ACHN (cell line): ENCODE measurements at regions not wholly inside any gene's neighbourhood (a gene's known extent, or its start where the extent isn't known, plus 50 kb on each side); places are given as distances from the start of the nearest gene placed in this dataset.
"Not testable (repeated sequence)": the region's sequence is repeated elsewhere in the genome, so short reads cannot be mapped to it uniquely, and the experiment has no call there.

Experiments
- DNase-seq: peaks from one replicate; pipeline ENCODE4 v3.0.0-alpha.2; 2015
- in situ Hi-C: cut with HindIII; loops from 2 replicates; pipeline ENCODE4 v1.10.0; 2017; ENCODE audit warnings: low sequenced_read_pairs, low pct_ligation_motif_present, low pct_unique_long_range_greater_than_20kb

DNA sequence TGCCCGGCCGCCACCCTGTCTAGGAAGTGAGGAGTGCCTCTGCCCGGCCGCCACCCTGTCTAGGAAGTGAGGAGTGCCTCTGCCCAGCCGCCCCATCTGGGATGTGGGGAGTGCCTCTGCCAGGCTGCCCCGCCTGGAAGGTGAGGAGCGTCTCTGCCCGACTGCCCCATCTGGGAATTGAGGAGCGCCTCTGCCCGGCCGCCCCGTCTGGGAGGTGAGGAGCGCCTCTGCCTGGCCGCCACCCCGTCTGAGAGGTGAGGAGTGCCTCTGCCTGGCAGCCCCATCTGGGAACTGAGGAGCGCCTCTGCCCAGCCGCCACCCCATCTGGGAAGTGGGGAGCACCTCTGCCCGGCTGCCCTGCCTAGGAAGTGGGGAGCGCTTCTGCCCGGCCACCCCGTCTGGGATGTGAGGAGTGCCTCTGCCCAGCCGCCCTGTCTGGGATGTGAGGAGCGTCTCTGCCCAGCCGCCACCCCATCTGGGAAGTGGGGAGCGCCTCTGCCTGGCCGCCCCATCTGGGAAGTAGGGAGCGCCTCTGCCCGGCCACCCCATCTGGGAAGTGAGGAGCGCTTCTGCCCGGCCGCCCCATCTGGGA lies 91.1 kb upstream of the ZNF519 start:
- in situ Hi-C loops, DNase-seq: not testable (repeated sequence)

GRCh38 chr18:14222354-14223221 lies 90.4 kb upstream of the ZNF519 start:
- in situ Hi-C loops, DNase-seq: not testable (repeated sequence)

DNA sequence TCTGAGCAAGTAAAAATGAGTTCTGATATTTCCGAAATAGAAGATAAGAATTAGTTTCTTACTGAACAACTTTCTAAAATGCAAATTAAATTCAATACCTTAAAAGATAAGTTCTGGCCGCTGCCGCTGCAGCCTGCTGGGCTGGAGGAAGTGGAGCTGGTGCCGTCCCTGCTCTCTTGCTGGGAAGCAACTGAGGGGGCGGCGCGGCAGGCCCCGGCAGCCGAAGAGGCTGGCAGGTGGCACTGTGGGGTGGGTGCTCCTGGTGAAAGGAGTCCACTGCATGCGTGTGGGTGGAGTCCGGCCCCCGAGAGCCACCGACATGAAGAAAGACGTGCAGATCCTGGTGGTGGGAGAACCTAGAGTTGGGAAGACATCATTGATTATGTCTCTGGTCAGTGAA lies 89.5 kb upstream of the ZNF519 start:
- in situ Hi-C loops: no loop called here
- DNase-seq: no peak

- DNase-seq, in situ Hi-C loops: not testable (repeated sequence)
Measured at GRCh38 chr18:14215952-14216351, 83.7 kb upstream of the ZNF519 start.

DNA sequence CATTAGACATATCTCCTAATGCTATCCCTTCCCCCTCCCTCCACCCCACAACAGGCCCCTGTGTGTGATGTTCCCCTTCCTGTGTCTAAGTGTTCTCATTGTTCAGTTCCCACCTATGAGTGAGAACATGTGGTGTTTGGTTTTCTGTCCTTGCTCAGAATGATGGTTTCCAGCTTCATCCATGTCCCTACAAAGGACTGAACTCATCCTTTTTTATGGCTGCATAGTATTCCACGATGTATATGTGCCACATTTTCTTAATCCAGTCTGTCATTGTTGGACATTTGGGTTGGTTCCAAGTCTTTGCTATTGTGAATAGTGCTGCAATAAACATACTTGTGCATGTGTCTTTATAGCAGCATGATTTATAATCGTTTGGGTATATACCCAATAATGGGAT lies 71.2 kb upstream of the ZNF519 start:
- DNase-seq, in situ Hi-C loops: not testable (repeated sequence)

DNA sequence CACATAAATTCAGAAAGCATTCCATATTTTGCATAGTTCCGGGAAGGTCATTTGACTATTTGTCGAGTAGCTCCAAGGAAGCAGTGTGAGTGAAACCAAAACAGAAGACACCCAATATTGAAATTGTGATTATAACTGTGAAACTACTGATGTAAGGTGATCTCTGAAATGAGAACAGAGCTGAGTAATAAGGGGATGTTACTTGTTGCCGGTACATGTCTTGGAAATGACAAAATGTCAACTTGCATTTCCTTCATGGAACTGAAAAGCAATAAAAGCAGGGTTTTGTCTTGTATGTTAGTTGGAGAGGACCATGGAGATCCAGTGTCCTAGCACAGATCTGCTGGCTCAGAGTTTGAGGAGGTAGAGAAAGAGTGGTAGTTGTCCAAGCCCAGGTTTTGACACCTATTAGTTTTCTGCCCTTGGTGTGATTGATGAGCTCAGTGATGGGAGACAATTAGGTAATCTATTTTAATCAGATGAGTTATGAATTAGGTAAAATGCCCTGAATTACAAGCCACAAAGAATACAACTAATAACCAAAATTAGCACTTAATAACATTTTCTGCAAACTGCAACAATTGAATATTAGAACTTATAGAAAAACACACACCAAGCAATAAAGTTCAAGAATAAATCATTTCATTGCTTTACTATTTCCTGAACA lies 58.7 kb upstream of the ZNF519 start:
- in situ Hi-C loops, DNase-seq: not testable (repeated sequence)

DNA sequence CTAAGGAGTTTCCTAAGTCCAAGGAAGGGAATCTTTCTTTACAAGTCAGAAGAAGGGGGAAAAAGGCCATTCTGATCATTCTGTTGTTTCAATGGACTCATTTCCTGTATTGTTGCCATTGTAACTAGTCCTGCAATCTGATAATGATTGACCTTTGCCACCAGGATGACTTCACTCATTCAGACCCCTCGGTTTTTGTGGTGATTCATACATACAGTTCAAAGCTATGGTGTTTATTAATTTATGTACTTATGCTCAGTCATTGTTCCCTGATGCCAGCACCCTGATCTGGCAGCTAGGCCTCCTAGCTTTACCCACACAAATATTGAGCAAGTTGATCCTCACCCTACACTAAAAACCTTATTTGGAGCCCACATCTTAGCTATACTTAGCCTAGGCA lies 57.6 kb upstream of the ZNF519 start:
- peak; percentile 2 for DNase-seq

DNA sequence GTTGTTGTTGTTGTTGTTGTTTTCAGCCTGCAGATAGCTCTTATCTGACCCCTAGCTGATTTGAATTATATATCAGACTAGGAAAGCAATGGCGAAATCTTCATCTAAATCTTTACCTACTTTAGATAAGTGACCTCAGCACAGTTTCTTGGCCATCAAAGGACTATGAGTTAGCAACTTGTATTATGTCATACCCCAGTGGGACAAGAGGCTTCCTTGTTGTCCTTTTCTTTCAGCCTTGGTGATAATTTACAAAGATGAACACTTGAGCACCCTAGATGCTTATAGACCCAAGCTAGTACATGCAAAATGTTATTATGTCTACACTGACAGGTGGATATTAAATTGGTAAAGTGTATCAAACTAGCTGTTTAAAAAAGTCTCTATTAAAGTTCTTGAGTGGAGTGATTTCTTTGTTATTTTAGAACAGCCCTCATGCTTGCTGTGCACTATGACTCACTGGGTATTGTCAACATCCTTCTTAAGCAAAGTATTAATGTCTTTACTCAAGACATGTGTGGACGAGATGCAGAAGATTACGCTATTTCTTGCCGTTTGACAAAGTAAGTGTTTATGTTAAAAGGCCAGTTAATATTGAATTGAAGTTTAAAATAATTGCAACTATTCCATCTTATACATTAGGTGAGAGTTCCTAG lies 56.6 kb upstream of the ZNF519 start:
- DNase-seq, in situ Hi-C loops: not testable (repeated sequence)

More for the DNA sequence above, 57.6 kb upstream of the ZNF519 start:
- in situ Hi-C loops: no loop called here
